Adipocyte (in vitro differentiated cells): ENCODE measurements at regions not wholly inside any gene's neighbourhood (a gene's known extent, or its start where the extent isn't known, plus 50 kb on each side); places are given as distances from the start of the nearest gene placed in this dataset.
"Not testable (repeated sequence)": the region's sequence is repeated elsewhere in the genome, so short reads cannot be mapped to it uniquely, and the experiment has no call there.

Experiments
- DNase-seq: peaks from one replicate; pipeline ENCODE4 v3.0.0-alpha.2; 2015; ENCODE audit warnings: low read depth
- H3K27me3 ChIP-seq: replicated peaks from 2 replicates; pipeline ENCODE4 v1.7.0; 2013; ENCODE audit warnings: mild to moderate bottlenecking, low read length, moderate library complexity; ENCODE audit not compliant: control insufficient read depth, insufficient read depth
- H3K36me3 ChIP-seq: 2 replicates; pipeline ENCODE4 v1.7.0; 2013; ENCODE audit warnings: low read length, mild to moderate bottlenecking, moderate library complexity; ENCODE audit not compliant: control insufficient read depth, insufficient read depth, severe bottlenecking
- H3K4me1 ChIP-seq: 2 replicates; pipeline ENCODE4 v1.7.0; 2013; ENCODE audit warnings: mild to moderate bottlenecking, low read length, moderate library complexity; ENCODE audit not compliant: control insufficient read depth, insufficient read depth
- H3K4me3 ChIP-seq: 2 replicates; pipeline ENCODE4 v1.7.0; 2013; ENCODE audit warnings: mild to moderate bottlenecking, low read length, moderate library complexity
- H3K9ac ChIP-seq: 2 replicates; pipeline ENCODE4 v1.7.0; 2013; ENCODE audit warnings: mild to moderate bottlenecking, low read length, moderate library complexity
- H3K9me3 ChIP-seq: 2 replicates; pipeline ENCODE4 v1.7.0; 2013; ENCODE audit warnings: mild to moderate bottlenecking, low read length, moderate library complexity; ENCODE audit not compliant: control insufficient read depth

DNA sequence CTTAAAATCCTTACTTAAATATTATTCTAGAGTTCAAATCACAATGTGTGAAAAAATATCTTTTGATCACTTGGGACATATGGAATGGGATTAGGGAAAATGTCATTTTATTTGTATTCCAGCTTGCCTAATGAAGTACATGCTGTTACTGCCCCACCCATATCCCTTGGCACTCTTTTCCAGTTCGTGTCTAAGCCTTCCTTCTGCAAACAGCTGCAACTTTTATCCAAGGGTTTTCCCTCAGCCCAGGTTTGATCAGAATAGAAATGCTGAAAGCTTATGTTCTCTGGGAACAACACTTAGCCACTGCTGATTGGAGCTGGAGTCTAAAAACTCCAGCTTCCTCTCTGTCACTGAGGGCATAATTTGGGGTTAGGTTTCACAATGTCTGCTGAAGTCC lies 214.1 kb upstream of the FAM3C start:
- DNase-seq = peak; percentile 42
- Histone ChIP-seq H3K4me3 (no peak overlapping the region), H3K9me3 (no peaks in the 10 kb centered on the region), H3K4me1 (peaks cover 18% of the 10 kb centered on the region), H3K9ac (no peak overlapping the region), H3K36me3 (no peaks in the 10 kb centered on the region), H3K27me3 (no peaks in the 10 kb centered on the region)

DNA sequence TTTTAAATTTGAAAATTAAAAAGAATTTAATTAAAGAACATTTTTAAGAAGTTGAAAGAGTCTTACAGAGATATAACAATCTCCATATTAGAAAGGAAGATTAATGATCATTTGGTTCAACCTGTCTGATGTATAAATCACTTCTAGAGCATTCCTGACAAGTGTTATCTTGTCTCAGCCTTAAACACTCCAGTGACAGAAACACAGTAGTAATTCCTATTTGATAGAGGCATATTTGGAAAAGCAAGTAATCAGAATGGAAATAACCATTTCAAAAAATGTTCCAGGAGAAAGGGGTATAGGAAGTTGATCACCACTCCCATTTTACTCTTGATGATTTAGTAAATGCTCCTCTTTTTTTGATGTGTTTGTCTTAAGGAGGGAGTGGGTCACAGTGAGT lies 213.1 kb upstream of the FAM3C start:
- Histone ChIP-seq H3K9me3 (no peaks in the 10 kb centered on the region), H3K9ac (no peak overlapping the region), H3K4me1 (peaks cover 29% of the 10 kb centered on the region), H3K27me3 (no peaks in the 10 kb centered on the region), H3K36me3 (no peaks in the 10 kb centered on the region), H3K4me3 (no peak overlapping the region)
- no peak for DNase-seq

DNA sequence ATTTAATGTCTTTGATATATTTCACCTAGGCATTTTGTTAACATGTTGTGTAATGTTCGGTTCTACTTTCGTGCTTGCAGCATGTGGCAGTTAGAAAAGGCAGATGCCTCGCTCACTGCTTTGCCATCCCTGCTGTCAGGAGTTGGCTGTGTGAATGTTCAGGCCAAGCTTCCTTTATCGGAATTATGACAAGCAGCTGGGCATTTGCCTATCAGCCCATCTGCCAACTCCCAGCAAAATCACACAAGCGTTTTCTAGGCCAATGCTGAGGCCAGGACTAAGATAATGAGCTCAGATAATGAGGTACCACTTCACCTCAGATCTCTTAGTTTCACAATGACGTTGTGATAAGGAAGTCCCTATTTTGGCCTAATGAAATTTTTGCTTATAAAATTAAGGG lies 212.7 kb upstream of the FAM3C start:
- no peak overlapping the region for H3K4me3 ChIP-seq
- H3K27me3 ChIP-seq = no peaks in the 10 kb centered on the region
- H3K36me3 ChIP-seq = no peaks in the 10 kb centered on the region
- peaks cover 33% of the 10 kb centered on the region for H3K4me1 ChIP-seq
- no peak for DNase-seq
- H3K9me3 ChIP-seq = no peaks in the 10 kb centered on the region
- H3K9ac ChIP-seq = no peak overlapping the region

DNA sequence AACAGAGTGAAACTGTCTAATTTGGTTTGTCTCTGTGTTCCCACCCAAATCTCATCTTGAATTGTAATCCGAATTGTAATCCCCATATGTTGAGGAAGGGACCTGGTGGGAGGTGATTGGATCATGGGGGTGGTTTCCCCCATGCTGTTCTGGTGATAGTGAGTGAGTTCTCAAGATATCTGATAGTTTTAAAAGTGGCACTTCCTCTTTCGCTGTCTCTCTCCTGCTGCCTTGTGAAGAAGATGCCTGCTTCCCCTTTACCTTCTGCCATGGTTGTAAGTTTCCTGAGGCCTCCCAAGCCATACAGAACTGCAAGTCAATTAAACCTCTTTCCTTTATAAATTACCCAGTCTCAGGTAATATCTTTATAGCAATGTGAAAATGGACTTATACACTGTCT lies 212.1 kb upstream of the FAM3C start:
- not testable (repeated sequence) for H3K36me3 ChIP-seq, DNase-seq, H3K27me3 ChIP-seq, H3K9me3 ChIP-seq, H3K9ac ChIP-seq, H3K4me3 ChIP-seq
- peaks cover 33% of the 10 kb centered on the region for H3K4me1 ChIP-seq

DNA sequence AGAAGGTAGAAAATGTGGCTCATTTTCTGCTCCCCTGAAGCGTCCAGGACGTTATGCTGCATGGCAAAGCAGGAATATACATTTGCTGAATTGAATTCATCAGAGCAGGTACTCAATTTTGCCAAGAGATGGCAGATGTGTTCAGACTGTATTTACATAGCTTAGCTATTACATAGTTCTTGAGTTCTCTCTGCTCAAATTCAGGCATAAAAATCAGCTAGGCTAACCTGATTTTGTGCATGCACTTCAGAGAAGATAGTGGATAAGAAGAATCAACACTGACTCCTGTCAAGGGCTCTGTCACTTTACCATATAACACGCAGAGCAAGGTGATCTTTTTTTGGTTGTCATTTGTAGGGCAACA lies 209.2 kb upstream of the FAM3C start:
- H3K36me3 ChIP-seq = no peaks in the 10 kb centered on the region
- no peaks in the 10 kb centered on the region for H3K27me3 ChIP-seq
- peaks cover 28% of the 10 kb centered on the region for H3K4me1 ChIP-seq
- H3K9me3 ChIP-seq = no peaks in the 10 kb centered on the region
- peak overlapping the region; percentile 45 for H3K9ac ChIP-seq
- H3K4me3 ChIP-seq = peak overlapping the region; percentile 53
- peak; percentile 51 for DNase-seq

DNA sequence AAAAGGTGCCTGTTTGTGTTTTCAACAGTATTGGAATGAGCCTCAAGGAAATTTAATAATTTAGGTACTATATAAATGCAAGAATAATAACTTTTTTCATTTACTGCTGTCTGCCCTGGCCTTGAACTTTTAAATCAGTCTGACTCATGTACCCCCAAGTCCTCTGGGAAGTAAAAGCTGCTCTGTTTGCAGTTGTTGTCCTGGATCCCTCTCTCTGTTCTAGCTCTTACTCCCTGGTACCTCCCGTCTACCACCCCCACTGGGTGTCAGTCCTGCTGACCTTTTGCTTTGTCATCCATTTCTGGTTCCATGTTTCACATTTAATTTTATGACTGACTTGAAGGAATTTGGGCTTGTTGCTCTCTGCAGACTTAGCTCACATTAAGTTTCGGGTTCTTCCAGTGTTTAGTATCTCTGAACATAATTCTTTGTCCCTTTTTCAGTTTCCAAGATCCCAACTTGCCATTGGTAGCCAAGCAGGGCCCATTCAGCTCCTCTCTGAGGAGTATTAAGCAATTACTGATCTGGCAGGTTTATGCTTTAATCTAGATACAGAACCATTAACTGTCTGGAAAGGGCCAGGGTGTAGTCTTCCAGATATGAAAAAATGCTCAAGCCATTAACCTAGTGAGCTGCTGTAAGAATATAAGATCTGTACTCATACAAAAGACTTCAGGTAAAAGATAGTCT lies 208.7 kb upstream of the FAM3C start:
- H3K36me3 ChIP-seq = no peaks in the 10 kb centered on the region
- H3K9ac ChIP-seq = peak overlapping the region; percentile 45
- peak; percentile 31 for DNase-seq
- no peaks in the 10 kb centered on the region for H3K9me3 ChIP-seq
- H3K27me3 ChIP-seq = no peaks in the 10 kb centered on the region
- peak overlapping the region; percentile 53 for H3K4me3 ChIP-seq
- peaks cover 22% of the 10 kb centered on the region for H3K4me1 ChIP-seq

DNA sequence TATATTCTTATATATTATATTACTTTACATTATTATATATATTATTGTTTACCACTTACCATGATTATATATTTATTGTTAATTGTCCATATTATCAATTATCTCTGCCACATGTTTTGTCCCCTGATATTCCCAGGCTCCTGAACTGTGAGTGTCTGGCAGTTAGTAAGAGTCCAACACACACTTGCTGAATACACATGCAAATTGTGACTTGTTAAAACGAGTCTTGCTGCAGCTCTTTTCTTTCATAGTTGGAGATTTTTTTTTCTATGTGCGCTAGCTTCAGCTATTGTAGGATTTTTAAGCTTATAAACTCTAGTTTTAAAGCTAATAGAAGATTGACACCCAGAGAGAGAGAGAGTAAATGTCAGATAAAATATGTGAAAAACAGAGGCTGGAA lies 207.8 kb upstream of the FAM3C start:
- DNase-seq = no peak
- Histone ChIP-seq H3K4me1 (peaks cover 21% of the 10 kb centered on the region), H3K9me3 (no peaks in the 10 kb centered on the region), H3K36me3 (no peaks in the 10 kb centered on the region), H3K4me3 (peak overlapping the region; percentile 53), H3K9ac (peak overlapping the region; percentile 37), H3K27me3 (no peaks in the 10 kb centered on the region)

DNA sequence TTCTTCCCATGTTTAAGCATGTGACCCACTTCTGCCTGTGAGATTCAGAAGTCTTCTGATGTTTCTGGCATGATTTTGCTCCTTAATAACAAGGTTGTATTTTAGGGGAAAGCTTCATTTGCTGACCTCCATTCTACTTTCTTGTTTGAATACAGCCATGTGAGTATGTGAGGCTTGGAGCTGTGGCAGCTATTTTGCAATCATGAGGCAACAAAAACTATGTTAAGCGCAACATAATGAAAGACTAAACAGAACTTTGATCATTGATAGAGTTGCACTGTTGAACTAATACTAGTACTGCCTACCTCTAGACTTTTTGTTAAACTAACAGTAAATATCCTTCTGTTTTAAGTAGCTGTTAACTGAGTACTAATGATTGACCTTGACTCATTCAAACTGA lies 203.8 kb upstream of the FAM3C start:
- no peak overlapping the region for H3K4me3 ChIP-seq
- no peaks in the 10 kb centered on the region for H3K27me3 ChIP-seq
- no peak overlapping the region for H3K9ac ChIP-seq
- peaks cover 11% of the 10 kb centered on the region for H3K4me1 ChIP-seq
- DNase-seq = no peak
- no peaks in the 10 kb centered on the region for H3K36me3 ChIP-seq
- peaks cover 6% of the 10 kb centered on the region for H3K9me3 ChIP-seq

DNA sequence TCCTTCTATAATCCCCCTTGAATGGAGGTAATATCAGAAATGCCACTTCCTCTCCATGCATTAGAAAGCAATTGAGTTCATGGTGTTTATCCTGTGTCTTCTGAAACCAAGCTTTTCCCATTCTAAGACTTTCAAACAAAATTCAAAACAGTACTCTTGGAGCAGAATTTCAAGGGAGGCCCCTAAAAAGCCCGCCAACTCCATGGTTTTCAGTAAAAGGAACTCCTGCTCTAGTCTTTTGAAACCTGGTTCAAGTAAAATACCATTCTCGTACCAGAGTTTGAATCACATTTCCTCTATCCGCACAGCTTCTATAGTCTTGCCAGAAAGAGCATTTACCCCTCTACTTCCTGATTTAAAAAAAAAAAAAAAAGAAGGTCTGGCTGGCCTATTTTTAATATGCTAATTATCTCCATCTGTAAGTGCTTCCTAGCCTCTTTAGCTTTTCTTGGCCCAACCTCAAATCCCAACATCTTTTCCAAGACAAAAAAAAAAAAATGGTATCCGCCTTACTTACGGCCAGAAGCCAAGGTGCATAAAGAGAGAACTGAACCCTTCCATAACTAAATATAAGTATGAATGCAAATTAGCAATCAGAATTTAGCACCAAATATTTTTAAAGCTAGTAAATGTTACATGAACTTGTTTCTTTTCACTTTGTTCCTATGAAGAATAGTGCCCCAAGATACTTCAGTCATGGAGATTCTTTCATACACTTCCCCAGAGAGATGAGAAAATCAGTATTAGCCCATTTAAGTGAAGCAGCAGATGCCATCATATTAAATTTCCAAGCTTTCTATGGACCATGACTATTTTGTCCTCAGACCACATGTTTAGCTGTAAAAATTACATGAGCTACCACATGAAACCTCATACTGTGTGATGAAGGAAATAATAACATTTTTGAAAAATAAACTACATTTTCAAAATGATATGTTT lies 199.9 kb upstream of the FAM3C start:
- Histone ChIP-seq H3K36me3 (no peaks in the 10 kb centered on the region), H3K9ac (no peak overlapping the region), H3K27me3 (no peaks in the 10 kb centered on the region), H3K4me1 (no peaks in the 10 kb centered on the region), H3K4me3 (no peak overlapping the region), H3K9me3 (peaks cover 6% of the 10 kb centered on the region)
- DNase-seq = no peak

DNA sequence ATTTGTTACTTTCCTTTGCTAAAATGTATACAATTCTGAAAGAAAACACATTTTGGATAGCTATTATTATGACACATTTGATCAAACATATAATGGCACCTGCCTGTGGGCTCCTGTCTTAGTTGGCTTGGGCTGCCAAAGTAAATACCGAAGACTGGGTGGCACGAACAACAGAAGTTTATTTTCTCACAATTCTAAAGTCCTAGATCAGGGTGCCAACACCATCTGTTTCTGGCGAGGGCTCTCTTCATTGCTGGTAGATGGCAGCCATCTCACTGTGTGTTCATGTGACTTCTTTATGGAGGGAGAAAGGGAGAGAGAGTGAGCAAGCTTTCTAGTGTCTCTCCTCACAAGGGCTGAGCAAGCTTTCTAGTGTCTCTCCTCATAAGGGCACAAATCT lies 195.8 kb upstream of the FAM3C start:
- Histone ChIP-seq H3K27me3 (no peaks in the 10 kb centered on the region), H3K4me3 (no peak overlapping the region), H3K36me3 (no peaks in the 10 kb centered on the region), H3K4me1 (no peaks in the 10 kb centered on the region), H3K9ac (no peak overlapping the region), H3K9me3 (peaks cover under 1% of the 10 kb centered on the region)
- no peak for DNase-seq

DNA sequence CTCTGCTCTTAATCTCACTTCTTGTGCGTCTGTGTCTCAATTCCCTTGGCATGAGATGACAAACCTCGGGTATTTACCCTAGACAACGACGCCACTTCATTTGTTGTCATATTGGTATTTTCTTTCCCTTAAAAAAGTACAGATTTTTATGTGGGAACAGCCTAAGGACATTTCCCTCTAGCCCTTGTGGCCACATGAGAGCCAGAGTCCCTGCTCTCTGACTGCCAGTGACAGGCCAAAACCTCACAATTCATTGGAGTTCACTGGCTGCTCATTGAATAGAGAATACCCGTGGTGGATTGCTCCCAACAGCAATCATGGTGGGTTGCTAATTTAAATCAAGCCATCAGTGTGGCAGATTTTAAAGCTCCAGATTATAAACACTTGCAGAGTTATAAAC lies 191.3 kb upstream of the FAM3C start:
- H3K36me3 ChIP-seq = no peaks in the 10 kb centered on the region
- H3K27me3 ChIP-seq = no peaks in the 10 kb centered on the region
- no peak overlapping the region for H3K9ac ChIP-seq
- H3K4me1 ChIP-seq = no peaks in the 10 kb centered on the region
- no peak for DNase-seq
- no peaks in the 10 kb centered on the region for H3K9me3 ChIP-seq
- H3K4me3 ChIP-seq = no peak overlapping the region
